GM23338 (cell line): ENCODE measurements at regions not wholly inside any gene's neighbourhood (a gene's known extent, or its start where the extent isn't known, plus 50 kb on each side); places are given as distances from the start of the nearest gene placed in this dataset.
A peak's percentile ranks its signal among the peaks of the same experiment; 100 is the strongest.

Experiments
- ATAC-seq: fragments of 200-7000 bp; cut with Tn5 transposase; 3 replicates; pipeline ENCODE4 v1.9.1; 2020
- DNase-seq: peaks from one replicate; pipeline ENCODE4 v3.0.0-alpha.2; 2015; ENCODE audit warnings: low spot score
- H2AFZ ChIP-seq: fragments of 200-600 bp; sonication (generic); 2 replicates; pipeline ENCODE4 v1.8.0; 2016; ENCODE audit warnings: antibody characterized with exemption, mild to moderate bottlenecking, moderate library complexity
- H3F3A ChIP-seq: fragments of 200-600 bp; sonication (generic); replicated peaks from 2 replicates; pipeline ENCODE4 v1.8.0; 2017; ENCODE audit warnings: antibody characterized with exemption, mixed run types, low read depth
- H3K27ac ChIP-seq: fragments of 200-600 bp; sonication (generic); 2 replicates; pipeline ENCODE4 v1.6.1; 2016; ENCODE audit warnings: low read depth
- H3K27me3 ChIP-seq: fragments of 200-600 bp; sonication (generic); 2 replicates; pipeline ENCODE4 v1.8.0; 2016; ENCODE audit warnings: mild to moderate bottlenecking, mixed run types, moderate library complexity; ENCODE audit not compliant: insufficient read depth
- H3K36me3 ChIP-seq: fragments of 200-600 bp; sonication (generic); 2 replicates; pipeline ENCODE4 v1.8.0; 2016; ENCODE audit warnings: mild to moderate bottlenecking; ENCODE audit not compliant: insufficient read depth
- H3K4me1 ChIP-seq: fragments of 200-600 bp; sonication (generic); 2 replicates; pipeline ENCODE4 v1.8.0; 2016; ENCODE audit warnings: mild to moderate bottlenecking, moderate library complexity; ENCODE audit not compliant: insufficient read depth
- H3K4me2 ChIP-seq: fragments of 200-600 bp; sonication (generic); 2 replicates; pipeline ENCODE4 v1.7.1; 2017; ENCODE audit warnings: mixed run types
- H3K4me3 ChIP-seq: fragments of 200-600 bp; sonication (generic); 2 replicates; pipeline ENCODE4 v1.6.1; 2016; ENCODE audit warnings: mixed run types
- H3K79me2 ChIP-seq: fragments of 200-600 bp; sonication (generic); replicated peaks from 2 replicates; pipeline ENCODE4 v1.8.0; 2017; ENCODE audit warnings: mild to moderate bottlenecking; ENCODE audit not compliant: insufficient read depth
- H3K9me2 ChIP-seq: fragments of 200-600 bp; sonication (generic); 2 replicates; pipeline ENCODE4 v1.8.0; 2017; ENCODE audit not compliant: insufficient read depth
- H4K20me1 ChIP-seq: fragments of 200-600 bp; sonication (generic); replicated peaks from 2 replicates; pipeline ENCODE4 v1.8.0; 2017; ENCODE audit warnings: mild to moderate bottlenecking; ENCODE audit not compliant: insufficient read depth
- H3K27ac Mint-ChIP-seq: 2 replicates; pipeline ENCODE4 v1.8.0; 2020; ENCODE audit warnings: inconsistent platforms, mild to moderate bottlenecking, moderate library complexity, mixed read lengths
- H3K27me3 Mint-ChIP-seq: 3 replicates; pipeline ENCODE4 v1.8.0; 2022; ENCODE audit warnings: low read depth, mild to moderate bottlenecking, moderate library complexity, mixed read lengths, inconsistent platforms; ENCODE audit not compliant: insufficient read depth, poor library complexity
- H3K36me3 Mint-ChIP-seq: 3 replicates; pipeline ENCODE4 v1.8.0; 2021; ENCODE audit warnings: low read depth, mild to moderate bottlenecking, inconsistent platforms, moderate library complexity, mixed read lengths
- H3K4me1 Mint-ChIP-seq: 3 replicates; pipeline ENCODE4 v1.8.0; 2020; ENCODE audit warnings: mild to moderate bottlenecking, inconsistent platforms, mixed read lengths
- H3K4me3 Mint-ChIP-seq: 3 replicates; pipeline ENCODE4 v1.8.0; 2021; ENCODE audit warnings: moderate library complexity, mild to moderate bottlenecking, inconsistent platforms, mixed read lengths
- H3K9me3 Mint-ChIP-seq: 3 replicates; pipeline ENCODE4 v1.8.0; 2020; ENCODE audit warnings: moderate library complexity, mild to moderate bottlenecking, inconsistent platforms, mixed read lengths
- EZH2 ChIP-seq: fragments of 200-600 bp; sonication (generic); IDR thresholded peaks from one replicate; pipeline ENCODE4 v1.8.0; 2017; ENCODE audit warnings: antibody characterized with exemption, mild to moderate bottlenecking, low read depth; ENCODE audit not compliant: unreplicated experiment
- EZH2phosphoT487 ChIP-seq: fragments of 200-600 bp; sonication (generic); IDR thresholded peaks from one replicate; pipeline ENCODE4 v1.8.1; 2018; ENCODE audit warnings: antibody characterized with exemption; ENCODE audit not compliant: unreplicated experiment
- ZNF462 ChIP-seq: fragments of 250-450 bp; sonication (Bioruptor Pico); IDR thresholded peaks from 2 replicates; pipeline ENCODE4 v1.5.0; 2020; ENCODE audit warnings: mild to moderate bottlenecking, moderate library complexity
- TF ChIP-seq, protein P1 (sequence below), 2 experiments: fragments of 200-600 bp in 1 of 2; sonication (generic) in 1 of 2; conservative IDR thresholded peaks; 2 replicates each; pipeline versions ENCODE4 v1.5.1 to v1.6.1; 2016 to 2017; ENCODE audit warnings: antibody characterized with exemption in 2 of 2, low read depth in 2 of 2, mild to moderate bottlenecking in 2 of 2, moderate library complexity in 1 of 2

DNA sequence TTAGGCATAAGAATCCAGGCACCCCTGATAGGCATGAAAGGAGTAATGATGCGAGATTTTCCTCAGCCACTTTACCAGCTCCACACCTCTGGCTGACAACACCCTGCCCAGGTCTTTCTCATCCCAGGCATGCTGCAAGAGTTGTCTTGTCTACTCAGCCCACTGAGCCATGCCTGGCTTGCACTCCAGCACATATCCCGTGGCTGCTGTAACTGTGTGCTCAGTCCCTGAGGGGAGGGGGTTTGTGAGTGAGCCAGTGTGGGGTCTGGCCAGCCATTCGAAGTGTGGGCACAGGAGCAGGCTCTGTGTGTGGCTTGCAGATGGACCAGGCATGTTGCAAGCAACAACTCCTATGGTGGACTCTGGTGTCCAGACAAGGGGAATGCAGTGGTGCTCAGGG, 529.6 kb downstream of the ADGRL2 start (continued):
- no peak for TF ChIP-seq ZNF462

DNA sequence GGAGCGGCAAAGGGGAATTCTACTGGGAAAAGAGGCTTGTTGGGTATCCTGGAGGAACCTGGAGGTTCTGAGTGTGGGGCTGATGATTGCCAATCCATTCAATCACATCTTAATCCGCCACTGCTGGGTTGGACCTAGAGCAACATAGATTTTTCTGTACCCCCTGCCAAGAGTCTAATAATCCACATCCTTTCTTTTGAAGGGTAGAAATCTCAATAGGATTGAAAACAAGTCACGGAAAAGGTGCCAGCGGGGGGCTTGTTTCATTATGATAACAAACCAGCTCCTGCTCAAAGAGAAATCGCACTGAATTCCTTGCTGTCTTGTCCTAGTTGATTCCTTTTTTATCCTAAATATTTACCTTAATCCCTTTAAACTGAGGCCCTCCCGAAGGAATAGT, 528.5 kb downstream of the ADGRL2 start:
- H3K4me2 ChIP-seq, result peak overlapping the region; percentile 6; the same call in 1 of the 2 replicates
- H3K27ac ChIP-seq, result no peak overlapping the region
- no peaks in the 10 kb centered on the region for H3K27me3 ChIP-seq
- Mint-ChIP-seq H3K4me3 (no peak overlapping the region), H3K4me1 (peaks cover 15% of the 10 kb centered on the region), H3K27ac (no peak overlapping the region), H3K27me3 (no peaks in the 10 kb centered on the region), H3K9me3 (peaks cover 11% of the 10 kb centered on the region; the same call in 2 of the 3 replicates), H3K36me3 (peaks cover 13% of the 10 kb centered on the region)
- no peaks in the 10 kb centered on the region for H3K79me2 ChIP-seq
- TF ChIP-seq EZH2, result no peak
- TF ChIP-seq, protein P1, sequence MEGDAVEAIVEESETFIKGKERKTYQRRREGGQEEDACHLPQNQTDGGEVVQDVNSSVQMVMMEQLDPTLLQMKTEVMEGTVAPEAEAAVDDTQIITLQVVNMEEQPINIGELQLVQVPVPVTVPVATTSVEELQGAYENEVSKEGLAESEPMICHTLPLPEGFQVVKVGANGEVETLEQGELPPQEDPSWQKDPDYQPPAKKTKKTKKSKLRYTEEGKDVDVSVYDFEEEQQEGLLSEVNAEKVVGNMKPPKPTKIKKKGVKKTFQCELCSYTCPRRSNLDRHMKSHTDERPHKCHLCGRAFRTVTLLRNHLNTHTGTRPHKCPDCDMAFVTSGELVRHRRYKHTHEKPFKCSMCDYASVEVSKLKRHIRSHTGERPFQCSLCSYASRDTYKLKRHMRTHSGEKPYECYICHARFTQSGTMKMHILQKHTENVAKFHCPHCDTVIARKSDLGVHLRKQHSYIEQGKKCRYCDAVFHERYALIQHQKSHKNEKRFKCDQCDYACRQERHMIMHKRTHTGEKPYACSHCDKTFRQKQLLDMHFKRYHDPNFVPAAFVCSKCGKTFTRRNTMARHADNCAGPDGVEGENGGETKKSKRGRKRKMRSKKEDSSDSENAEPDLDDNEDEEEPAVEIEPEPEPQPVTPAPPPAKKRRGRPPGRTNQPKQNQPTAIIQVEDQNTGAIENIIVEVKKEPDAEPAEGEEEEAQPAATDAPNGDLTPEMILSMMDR (conservative IDR thresholded peaks at IDR 0.05; ENCODE audit: low read depth in 2 of 2), result no peak
- no peak for TF ChIP-seq EZH2phosphoT487
- H3K4me1 ChIP-seq, result peaks cover 19% of the 10 kb centered on the region; the same call in 1 of the 2 replicates
- no peaks in the 10 kb centered on the region for H3K36me3 ChIP-seq
- no peak overlapping the region; the same call in 1 of the 2 replicates for H2AFZ ChIP-seq
- H3K4me3 ChIP-seq, result no peak overlapping the region
- DNase-seq (peak; percentile 26), ATAC-seq (no peak)
- H3F3A ChIP-seq, result no peaks in the 10 kb centered on the region
- peaks cover 9% of the 10 kb centered on the region for H3K9me2 ChIP-seq
- no peaks in the 10 kb centered on the region for H4K20me1 ChIP-seq
